Muscle of leg (tissue), 3 donors: ENCODE measurements at regions not wholly inside any gene's neighbourhood (a gene's known extent, or its start where the extent isn't known, plus 50 kb on each side); places are given as distances from the start of the nearest gene placed in this dataset.

ENCODE experiments used
- DNase-seq: peaks from one replicate; pipeline ENCODE4 v3.0.0; 2013
- H3K27ac ChIP-seq: one replicate; pipeline ENCODE4 v1.5.1; 2013; ENCODE audit warnings: mild to moderate bottlenecking, low read length, control low read depth
- H3K27me3 ChIP-seq: one replicate; pipeline ENCODE4 v1.6.1; 2013; ENCODE audit warnings: low read length; ENCODE audit not compliant: control insufficient read depth, insufficient read depth
- H3K36me3 ChIP-seq: one replicate; pipeline ENCODE4 v1.6.1; 2013; ENCODE audit warnings: low read length; ENCODE audit not compliant: control insufficient read depth, insufficient read depth
- H3K4me1 ChIP-seq: one replicate; pipeline ENCODE4 v1.6.1; 2013; ENCODE audit warnings: low read length; ENCODE audit not compliant: control insufficient read depth, insufficient read depth
- H3K4me3 ChIP-seq: one replicate; pipeline ENCODE4 v1.5.1; 2013; ENCODE audit warnings: low read length, control low read depth
- H3K9me3 ChIP-seq: replicated peaks from 2 replicates; pipeline ENCODE4 v1.6.1; 2013; ENCODE audit warnings: low read depth, low read length; ENCODE audit not compliant: control insufficient read depth
- WGBS: methylation state at CpG from one replicate; pipeline ENCODE4 v1.1.5; 2013; ENCODE audit warnings: missing lambda C conversion rate; ENCODE audit not compliant: insufficient coverage; 5-methylcytosine and 5-hydroxymethylcytosine counted together

- Histone ChIP-seq H3K27ac (no peak overlapping the region), H3K36me3 (no peaks in the 10 kb centered on the region), H3K9me3 (no peaks in the 10 kb centered on the region), H3K4me3 (no peak overlapping the region), H3K27me3 (peaks cover 9% of the 10 kb centered on the region), H3K4me1 (no peaks in the 10 kb centered on the region)
- WGBS: 90% methylated on average over 9 of the region's 10 CpGs
- no peak for DNase-seq
Measured at GRCh38 chr10:130769146-130770017, 542.1 kb downstream of the TCERG1L start.

DNA sequence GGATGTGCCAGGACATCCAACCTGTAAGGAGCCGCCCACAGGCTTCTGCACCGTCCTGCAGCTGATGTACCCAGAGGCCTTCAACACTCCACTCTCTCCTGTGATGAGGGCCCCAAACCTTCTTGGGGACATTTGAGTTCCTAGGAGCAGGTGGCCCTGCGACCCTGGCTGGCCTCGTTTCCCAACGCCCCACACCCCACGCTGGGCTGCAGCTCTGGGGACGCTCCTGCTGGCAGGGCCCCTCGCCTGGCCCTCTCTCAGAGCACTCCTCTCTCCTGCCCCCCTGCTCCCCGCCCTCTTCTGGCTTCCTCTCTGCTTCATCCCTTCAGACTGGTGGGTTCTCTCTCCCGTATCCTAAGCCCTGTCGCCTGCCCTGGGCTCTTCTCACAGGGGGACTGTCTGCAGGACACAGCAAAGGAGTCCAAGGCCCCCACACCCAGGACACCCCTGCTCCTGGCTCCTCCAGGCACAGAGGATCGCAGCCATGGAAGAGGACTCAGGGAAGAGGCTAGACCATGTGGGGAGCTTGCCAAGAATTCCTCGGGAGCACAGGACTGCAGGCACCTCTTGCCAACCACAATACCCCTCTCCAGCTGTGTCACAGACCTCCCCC is 541.4 kb downstream of the TCERG1L start:
- H3K27me3 ChIP-seq: peaks cover 13% of the 10 kb centered on the region

DNA sequence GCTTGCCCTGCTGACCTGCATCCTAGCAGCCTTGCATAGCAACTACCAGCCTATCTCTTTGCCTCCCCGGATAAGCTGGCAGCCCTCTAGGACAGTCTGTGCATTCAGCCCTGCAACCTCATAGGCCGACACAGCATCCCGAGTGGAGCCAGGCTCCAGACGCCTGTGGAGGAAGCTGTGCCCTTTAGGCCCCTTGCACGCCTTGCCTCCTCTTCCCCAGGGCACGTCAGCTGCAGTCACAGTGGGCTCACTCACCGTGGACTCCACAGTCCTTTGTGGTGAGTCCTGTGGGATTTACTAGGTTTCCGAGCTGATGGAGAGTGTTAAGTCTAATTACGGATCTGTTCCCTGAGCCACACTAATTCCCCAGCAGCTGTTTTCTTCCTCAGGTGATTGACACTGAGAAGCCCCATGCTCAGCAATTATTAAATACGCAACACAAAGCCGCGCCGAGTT is 540.0 kb downstream of the TCERG1L start:
- Histone ChIP-seq H3K4me3 (no peak overlapping the region), H3K4me1 (no peaks in the 10 kb centered on the region), H3K27ac (no peak overlapping the region), H3K9me3 (no peaks in the 10 kb centered on the region), H3K27me3 (peaks cover 13% of the 10 kb centered on the region), H3K36me3 (no peaks in the 10 kb centered on the region)
- WGBS: 54% methylated on average over 4 of the region's 13 CpGs
- DNase-seq: no peak

More for the DNA sequence above, 541.4 kb downstream of the TCERG1L start:
- no peak for DNase-seq
- Histone ChIP-seq H3K36me3 (no peaks in the 10 kb centered on the region), H3K4me3 (no peak overlapping the region), H3K9me3 (no peaks in the 10 kb centered on the region), H3K4me1 (no peaks in the 10 kb centered on the region), H3K27ac (no peak overlapping the region)
- 66% methylated on average over 12 of the region's 13 CpGs for WGBS

- Histone ChIP-seq H3K36me3 (no peaks in the 10 kb centered on the region), H3K9me3 (no peaks in the 10 kb centered on the region), H3K27me3 (peaks cover 15% of the 10 kb centered on the region), H3K4me1 (no peaks in the 10 kb centered on the region), H3K4me3 (no peak overlapping the region), H3K27ac (no peak overlapping the region)
- WGBS: 33% methylated on average over 1 of the region's 5 CpGs
- no peak for DNase-seq
Measured at GRCh38 chr10:130772056-130772455, 539.5 kb downstream of the TCERG1L start.

GRCh38 chr10:130772676-130773075 is 538.8 kb downstream of the TCERG1L start:
- Histone ChIP-seq H3K27ac (no peak overlapping the region), H3K4me3 (no peak overlapping the region), H3K27me3 (peaks cover 17% of the 10 kb centered on the region), H3K36me3 (no peaks in the 10 kb centered on the region), H3K9me3 (no peaks in the 10 kb centered on the region), H3K4me1 (peaks cover 1% of the 10 kb centered on the region)
- WGBS: 60% methylated on average over 1 of the region's 5 CpGs
- no peak for DNase-seq

- no peaks in the 10 kb centered on the region for H3K36me3 ChIP-seq
- no peak overlapping the region for H3K4me3 ChIP-seq
- DNase-seq: peak; percentile 80
- no peaks in the 10 kb centered on the region for H3K9me3 ChIP-seq
- H3K27ac ChIP-seq: no peak overlapping the region
- WGBS: 41% methylated on average over 4 of the region's 8 CpGs
- peaks cover 17% of the 10 kb centered on the region for H3K27me3 ChIP-seq
- peaks cover 7% of the 10 kb centered on the region for H3K4me1 ChIP-seq
Measured at GRCh38 chr10:130773941-130774340, 537.6 kb downstream of the TCERG1L start.

- Histone ChIP-seq H3K36me3 (no peaks in the 10 kb centered on the region), H3K27ac (no peak overlapping the region), H3K27me3 (peaks cover 17% of the 10 kb centered on the region), H3K4me3 (no peak overlapping the region), H3K4me1 (peaks cover 7% of the 10 kb centered on the region), H3K9me3 (no peaks in the 10 kb centered on the region)
- 87% methylated on average over 4 of the region's 6 CpGs for WGBS
- no peak for DNase-seq
Measured at GRCh38 chr10:130774871-130775270, 536.6 kb downstream of the TCERG1L start.

GRCh38 chr10:130775311-130775710 is 536.2 kb downstream of the TCERG1L start:
- Histone ChIP-seq H3K27me3 (peaks cover 17% of the 10 kb centered on the region), H3K4me3 (no peak overlapping the region), H3K36me3 (no peaks in the 10 kb centered on the region), H3K4me1 (peaks cover 7% of the 10 kb centered on the region), H3K27ac (no peak overlapping the region), H3K9me3 (no peaks in the 10 kb centered on the region)
- no peak for DNase-seq
- WGBS: 94% methylated on average over 1 of the region's 1 CpG

- 57% methylated on average over 3 of the region's 10 CpGs for WGBS
- Histone ChIP-seq H3K9me3 (no peaks in the 10 kb centered on the region), H3K27ac (no peak overlapping the region), H3K4me1 (peaks cover 7% of the 10 kb centered on the region), H3K4me3 (no peak overlapping the region), H3K36me3 (no peaks in the 10 kb centered on the region), H3K27me3 (peaks cover 17% of the 10 kb centered on the region)
- no peak for DNase-seq
Measured at GRCh38 chr10:130776724-130777123, 534.8 kb downstream of the TCERG1L start.

DNA sequence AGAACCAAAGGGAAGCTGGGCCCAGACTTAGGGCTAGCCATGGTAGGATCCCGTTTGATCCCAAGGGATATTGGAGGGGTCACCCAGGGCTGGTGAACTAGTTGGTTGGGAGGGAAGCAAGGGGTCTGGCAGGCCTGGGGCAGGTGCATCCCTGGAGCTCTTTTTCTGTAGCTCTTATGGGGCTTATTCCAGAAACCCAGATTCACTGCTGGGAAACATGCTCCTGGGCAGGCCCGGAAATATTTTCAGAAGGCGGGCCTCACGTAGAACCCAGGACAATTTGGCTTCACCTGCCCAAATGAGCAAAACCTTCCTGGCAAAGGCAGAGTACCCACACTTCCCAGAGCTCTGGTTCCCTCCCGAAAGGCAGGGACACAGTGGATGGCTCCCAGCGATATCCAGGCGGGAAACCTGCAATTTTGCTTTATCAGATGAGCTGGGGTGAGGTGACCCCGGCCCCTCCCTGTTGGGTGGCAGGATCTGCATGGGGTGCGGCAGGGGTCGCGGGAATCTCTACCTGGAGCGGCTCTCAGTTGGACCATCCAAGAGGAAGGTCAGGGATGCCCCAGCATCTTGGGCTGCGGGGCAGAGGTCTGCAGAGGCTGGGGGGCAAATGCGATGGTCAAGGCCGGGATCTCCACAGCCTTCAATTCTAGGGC is 533.9 kb downstream of the TCERG1L start:
- DNase-seq: no peak
- Histone ChIP-seq H3K4me3 (no peak overlapping the region), H3K27me3 (peaks cover 12% of the 10 kb centered on the region), H3K9me3 (no peaks in the 10 kb centered on the region), H3K4me1 (peaks cover 7% of the 10 kb centered on the region), H3K27ac (no peak overlapping the region), H3K36me3 (no peaks in the 10 kb centered on the region)
- 86% methylated on average over 13 of the region's 15 CpGs for WGBS
